ENCODE measurements at regions not wholly inside any gene's neighbourhood (a gene's known extent, or its start where the extent isn't known, plus 50 kb on each side); places are given as distances from the start of the nearest gene placed in this dataset.

DNA sequence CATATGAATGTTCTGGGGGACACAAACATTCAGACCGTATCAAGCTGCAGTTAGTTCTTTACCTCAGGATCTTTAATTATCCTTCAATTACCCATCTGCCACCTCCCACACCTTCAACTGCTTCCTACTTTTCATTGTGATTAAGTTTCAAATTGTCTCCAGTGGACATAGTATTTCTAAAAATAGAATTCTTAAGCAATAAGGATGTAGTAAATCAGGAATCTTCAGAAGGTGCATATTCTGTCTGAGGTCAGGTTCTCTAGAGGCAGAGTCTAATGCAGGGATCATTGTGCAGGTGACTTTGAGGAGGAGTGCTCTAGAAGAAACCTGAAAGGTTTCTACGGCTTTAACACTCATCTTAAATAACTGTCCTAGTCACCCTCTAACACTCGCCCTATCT, 102.6 kb upstream of the PPP2R5A start:
- no CpG with 5 or more reads among the region's 3 CpGs for WGBS, 2 donors (ENCODE audit: extremely low coverage in 2 of 2, insufficient read length in 2 of 2, insufficient replicate concordance in 1 of 2)
- H3K27ac ChIP-seq (replicated peaks; ENCODE audit: low read length), result no peak overlapping the region
- no peaks in the 10 kb centered on the region for H3K79me1 ChIP-seq (ENCODE audit: low read depth, low read length)
- H2BK12ac ChIP-seq (ENCODE audit: low read length), result no peak overlapping the region
- no peak overlapping the region for H3K9ac ChIP-seq (ENCODE audit: low read depth, low read length, poor library complexity)
- H3K36me3 ChIP-seq (replicated peaks in 1 of 2; ENCODE audit: control insufficient read depth in 2 of 2, insufficient read depth in 2 of 2, low read length in 2 of 2), result no peaks in the 10 kb centered on the region
- no peak overlapping the region for H3K23ac ChIP-seq (ENCODE audit: low read depth, low read length, poor library complexity)
- H4K8ac ChIP-seq (ENCODE audit: low read depth, low read length), result no peak overlapping the region
- H2BK120ac ChIP-seq (ENCODE audit: low read depth, low read length), result no peak overlapping the region
- H4K91ac ChIP-seq (ENCODE audit: low read depth, low read length, poor library complexity), result no peak overlapping the region
- no peaks in the 10 kb centered on the region for H3K27me3 ChIP-seq (ENCODE audit: control insufficient read depth in 3 of 3, insufficient read depth in 3 of 3, low read depth in 1 of 3, low read length in 3 of 3)
- H3K4me3 ChIP-seq (ENCODE audit: low read length in 2 of 2), result no peak overlapping the region
- no peak overlapping the region for H3K14ac ChIP-seq (ENCODE audit: low read length)
- H3K4me1 ChIP-seq (ENCODE audit: control insufficient read depth in 2 of 2, insufficient read depth in 1 of 2, low read depth in 1 of 2, low read length in 2 of 2), result no peaks in the 10 kb centered on the region
- H3K4ac ChIP-seq (ENCODE audit: low read length), result no peak overlapping the region
- DNase-seq (ENCODE audit: low spot score), result no peak
- H2BK5ac ChIP-seq (ENCODE audit: low read length), result no peak overlapping the region
- no peak overlapping the region for H2AFZ ChIP-seq (ENCODE audit: low read length)
- H3K4me2 ChIP-seq (ENCODE audit: insufficient read depth, low read length, poor library complexity, severe bottlenecking), result no peak overlapping the region
- no peak overlapping the region for H2BK15ac ChIP-seq (ENCODE audit: low read length)
- H2AK5ac ChIP-seq (ENCODE audit: low read depth, low read length), result no peak overlapping the region
- H3K18ac ChIP-seq (ENCODE audit: low read length), result no peak overlapping the region
- no peaks in the 10 kb centered on the region for H3K9me3 ChIP-seq (replicated peaks in 1 of 2; ENCODE audit: control insufficient read depth in 2 of 2, insufficient read depth in 1 of 2, low read depth in 1 of 2, low read length in 2 of 2)

DNA sequence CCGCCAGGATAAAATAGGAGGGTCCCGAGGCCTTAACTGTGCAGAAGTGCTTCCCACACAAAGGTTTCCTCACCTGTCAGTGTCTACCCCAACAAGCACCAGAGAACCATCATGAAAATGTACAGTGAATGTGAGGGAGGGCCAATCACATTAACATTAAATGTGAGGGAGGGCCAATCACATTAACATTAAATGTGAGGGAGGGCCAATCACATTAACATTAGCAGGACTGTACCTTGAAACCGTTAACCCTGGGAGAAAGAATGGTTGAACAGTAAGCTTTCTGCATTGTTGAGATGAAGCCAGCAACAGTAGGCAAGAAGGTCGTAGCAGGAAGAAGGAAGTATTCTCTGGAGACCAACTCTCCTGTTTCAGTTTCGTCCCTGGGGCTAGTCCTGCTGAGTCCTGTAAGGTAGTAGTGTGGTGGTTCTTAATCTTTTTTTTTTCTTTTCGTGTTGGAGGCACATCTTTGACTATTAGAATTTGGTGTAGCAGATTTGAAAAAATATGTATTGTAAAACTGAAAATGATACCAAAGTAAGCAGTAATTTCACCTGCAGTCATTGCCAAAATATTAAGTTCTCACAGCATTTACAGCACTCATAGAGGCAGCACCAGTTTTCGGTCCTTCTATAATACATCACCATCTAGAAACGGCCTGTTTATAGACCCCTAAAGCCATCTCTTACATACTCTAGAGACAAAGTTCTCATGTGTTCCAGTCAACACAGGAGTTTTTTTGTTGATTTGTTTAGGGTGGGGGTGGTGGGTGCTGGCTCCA, 98.6 kb upstream of the PPP2R5A start:
- Histone ChIP-seq H3K9me3 (replicated peaks in 1 of 2; ENCODE audit: control insufficient read depth in 2 of 2, insufficient read depth in 1 of 2, low read depth in 1 of 2, low read length in 2 of 2) (no peaks in the 10 kb centered on the region), H3K4me1 (ENCODE audit: control insufficient read depth in 2 of 2, insufficient read depth in 1 of 2, low read depth in 1 of 2, low read length in 2 of 2) (no peaks in the 10 kb centered on the region), H2AFZ (ENCODE audit: low read length) (no peak overlapping the region), H2BK15ac (ENCODE audit: low read length) (no peak overlapping the region), H3K79me1 (ENCODE audit: low read depth, low read length) (no peaks in the 10 kb centered on the region), H3K27me3 (ENCODE audit: control insufficient read depth in 3 of 3, insufficient read depth in 3 of 3, low read depth in 1 of 3, low read length in 3 of 3) (no peaks in the 10 kb centered on the region), H3K36me3 (replicated peaks in 1 of 2; ENCODE audit: control insufficient read depth in 2 of 2, insufficient read depth in 2 of 2, low read length in 2 of 2) (no peaks in the 10 kb centered on the region), H4K8ac (ENCODE audit: low read depth, low read length) (no peak overlapping the region), H3K4ac (ENCODE audit: low read length) (no peak overlapping the region), H3K14ac (ENCODE audit: low read length) (no peak overlapping the region), H3K23ac (ENCODE audit: low read depth, low read length, poor library complexity) (no peak overlapping the region), H3K9ac (ENCODE audit: low read depth, low read length, poor library complexity) (no peak overlapping the region), H3K18ac (ENCODE audit: low read length) (no peak overlapping the region), H3K4me2 (ENCODE audit: insufficient read depth, low read length, poor library complexity, severe bottlenecking) (no peak overlapping the region), H2BK120ac (ENCODE audit: low read depth, low read length) (no peak overlapping the region), H2AK5ac (ENCODE audit: low read depth, low read length) (no peak overlapping the region), H3K4me3 (ENCODE audit: low read length in 2 of 2) (no peak overlapping the region), H2BK5ac (ENCODE audit: low read length) (no peak overlapping the region), H4K91ac (ENCODE audit: low read depth, low read length, poor library complexity) (no peak overlapping the region), H2BK12ac (ENCODE audit: low read length) (no peak overlapping the region), H3K27ac (replicated peaks; ENCODE audit: low read length) (no peak overlapping the region)
- no peak for DNase-seq (ENCODE audit: low spot score)
- no CpG with 5 or more reads among the region's 8 CpGs for whole genome bisulfite sequencing, 2 donors (ENCODE audit: extremely low coverage in 2 of 2, insufficient read length in 2 of 2, insufficient replicate concordance in 1 of 2)

DNA sequence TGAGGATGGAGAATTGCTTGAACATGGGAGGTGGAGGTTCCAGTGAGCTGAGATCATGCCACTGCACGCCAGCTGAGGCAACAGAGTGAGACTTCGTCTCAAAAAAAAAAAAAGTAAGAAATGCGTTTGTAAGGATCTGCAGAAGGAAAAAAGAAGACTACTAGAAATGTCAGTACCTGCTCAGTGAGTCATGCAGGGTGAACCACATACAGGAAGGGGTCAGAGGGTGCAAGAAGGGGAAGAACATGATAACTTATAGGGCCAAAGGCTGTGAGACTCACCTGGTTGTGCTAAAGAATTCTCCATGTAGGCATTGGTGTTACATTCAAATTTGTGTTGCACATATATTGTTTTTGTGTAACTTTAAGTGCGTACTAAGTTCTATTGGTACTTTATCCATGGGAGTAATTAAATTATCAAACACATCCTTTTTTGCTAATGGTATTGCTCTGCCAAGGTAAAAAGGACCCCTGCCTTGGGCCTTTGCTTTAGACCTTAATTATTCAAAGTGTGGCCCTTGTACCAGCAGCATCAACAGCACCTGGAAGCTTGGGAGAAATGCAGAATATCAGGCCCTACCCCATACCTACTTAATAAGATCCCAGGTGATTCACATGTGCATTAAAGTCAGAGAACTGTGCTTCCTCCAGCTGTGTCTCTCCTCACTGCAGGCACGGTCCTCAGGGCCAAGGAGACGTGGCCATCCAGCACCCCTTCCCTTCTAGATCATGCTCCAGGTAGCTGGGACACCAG, 96.4 kb upstream of the PPP2R5A start:
- Histone ChIP-seq H2BK120ac (ENCODE audit: low read depth, low read length) (no peak overlapping the region), H3K4me1 (ENCODE audit: control insufficient read depth in 2 of 2, insufficient read depth in 1 of 2, low read depth in 1 of 2, low read length in 2 of 2) (no peaks in the 10 kb centered on the region), H3K4me2 (ENCODE audit: insufficient read depth, low read length, poor library complexity, severe bottlenecking) (no peak overlapping the region), H3K4ac (ENCODE audit: low read length) (no peak overlapping the region), H3K14ac (ENCODE audit: low read length) (no peak overlapping the region), H4K91ac (ENCODE audit: low read depth, low read length, poor library complexity) (no peak overlapping the region), H3K36me3 (replicated peaks in 1 of 2; ENCODE audit: control insufficient read depth in 2 of 2, insufficient read depth in 2 of 2, low read length in 2 of 2) (no peaks in the 10 kb centered on the region), H2BK12ac (ENCODE audit: low read length) (no peak overlapping the region), H3K4me3 (ENCODE audit: low read length in 2 of 2) (no peak overlapping the region), H3K18ac (ENCODE audit: low read length) (no peak overlapping the region), H3K9me3 (replicated peaks in 1 of 2; ENCODE audit: control insufficient read depth in 2 of 2, insufficient read depth in 1 of 2, low read depth in 1 of 2, low read length in 2 of 2) (no peaks in the 10 kb centered on the region), H3K27me3 (ENCODE audit: control insufficient read depth in 3 of 3, insufficient read depth in 3 of 3, low read depth in 1 of 3, low read length in 3 of 3) (no peaks in the 10 kb centered on the region), H2BK15ac (ENCODE audit: low read length) (no peak overlapping the region), H3K79me1 (ENCODE audit: low read depth, low read length) (no peaks in the 10 kb centered on the region), H4K8ac (ENCODE audit: low read depth, low read length) (no peak overlapping the region), H3K27ac (replicated peaks; ENCODE audit: low read length) (no peak overlapping the region), H2AFZ (ENCODE audit: low read length) (no peak overlapping the region), H2AK5ac (ENCODE audit: low read depth, low read length) (no peak overlapping the region), H3K23ac (ENCODE audit: low read depth, low read length, poor library complexity) (no peak overlapping the region), H2BK5ac (ENCODE audit: low read length) (no peak overlapping the region), H3K9ac (ENCODE audit: low read depth, low read length, poor library complexity) (no peak overlapping the region)
- no peak for DNase-seq (ENCODE audit: low spot score)
- WGBS, 2 donors (ENCODE audit: extremely low coverage in 2 of 2, insufficient read length in 2 of 2, insufficient replicate concordance in 1 of 2), result no CpG with 5 or more reads among the region's 6 CpGs

DNA sequence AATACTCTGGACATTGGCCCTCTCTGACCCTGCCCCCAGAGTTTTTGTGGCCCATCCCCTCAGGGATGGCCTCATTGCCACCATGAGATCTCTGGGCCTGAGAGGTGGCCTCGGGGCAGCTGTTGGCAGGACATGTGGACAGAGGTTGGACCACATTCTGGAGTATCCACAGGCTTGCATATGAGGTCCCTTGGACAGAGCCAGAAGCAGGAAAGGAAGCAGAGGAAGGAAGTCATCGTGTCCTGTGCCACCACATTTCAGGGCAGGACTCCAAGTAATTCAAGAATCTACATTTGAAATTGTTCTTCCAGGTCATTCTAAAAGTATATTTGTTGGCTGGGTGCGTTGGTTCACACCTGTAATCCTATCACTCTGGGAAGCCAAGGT, 95.9 kb upstream of the PPP2R5A start:
- Histone ChIP-seq H3K27ac (replicated peaks; ENCODE audit: low read length) (no peak overlapping the region), H2AK5ac (ENCODE audit: low read depth, low read length) (no peak overlapping the region), H4K8ac (ENCODE audit: low read depth, low read length) (no peak overlapping the region), H3K9me3 (replicated peaks in 1 of 2; ENCODE audit: control insufficient read depth in 2 of 2, insufficient read depth in 1 of 2, low read depth in 1 of 2, low read length in 2 of 2) (no peaks in the 10 kb centered on the region), H3K79me1 (ENCODE audit: low read depth, low read length) (no peaks in the 10 kb centered on the region), H3K9ac (ENCODE audit: low read depth, low read length, poor library complexity) (no peak overlapping the region), H2BK5ac (ENCODE audit: low read length) (no peak overlapping the region), H3K18ac (ENCODE audit: low read length) (no peak overlapping the region), H3K27me3 (ENCODE audit: control insufficient read depth in 3 of 3, insufficient read depth in 3 of 3, low read depth in 1 of 3, low read length in 3 of 3) (no peaks in the 10 kb centered on the region), H2BK120ac (ENCODE audit: low read depth, low read length) (no peak overlapping the region), H3K4me3 (ENCODE audit: low read length in 2 of 2) (no peak overlapping the region), H3K36me3 (replicated peaks in 1 of 2; ENCODE audit: control insufficient read depth in 2 of 2, insufficient read depth in 2 of 2, low read length in 2 of 2) (no peaks in the 10 kb centered on the region), H2BK15ac (ENCODE audit: low read length) (no peak overlapping the region), H3K4me1 (ENCODE audit: control insufficient read depth in 2 of 2, insufficient read depth in 1 of 2, low read depth in 1 of 2, low read length in 2 of 2) (no peaks in the 10 kb centered on the region), H2AFZ (ENCODE audit: low read length) (no peak overlapping the region), H3K4ac (ENCODE audit: low read length) (no peak overlapping the region), H4K91ac (ENCODE audit: low read depth, low read length, poor library complexity) (no peak overlapping the region), H2BK12ac (ENCODE audit: low read length) (no peak overlapping the region), H3K14ac (ENCODE audit: low read length) (no peak overlapping the region), H3K4me2 (ENCODE audit: insufficient read depth, low read length, poor library complexity, severe bottlenecking) (no peak overlapping the region), H3K23ac (ENCODE audit: low read depth, low read length, poor library complexity) (no peak overlapping the region)
- no peak for DNase-seq (ENCODE audit: low spot score)
- no CpG with 5 or more reads among the region's 3 CpGs for WGBS, 2 donors (ENCODE audit: extremely low coverage in 2 of 2, insufficient read length in 2 of 2, insufficient replicate concordance in 1 of 2)

Data from neuronal stem cell (in vitro differentiated cells).